ENCODE measurements at regions not wholly inside any gene's neighbourhood (a gene's known extent, or its start where the extent isn't known, plus 50 kb on each side); places are given as distances from the start of the nearest gene placed in this dataset.

DNA sequence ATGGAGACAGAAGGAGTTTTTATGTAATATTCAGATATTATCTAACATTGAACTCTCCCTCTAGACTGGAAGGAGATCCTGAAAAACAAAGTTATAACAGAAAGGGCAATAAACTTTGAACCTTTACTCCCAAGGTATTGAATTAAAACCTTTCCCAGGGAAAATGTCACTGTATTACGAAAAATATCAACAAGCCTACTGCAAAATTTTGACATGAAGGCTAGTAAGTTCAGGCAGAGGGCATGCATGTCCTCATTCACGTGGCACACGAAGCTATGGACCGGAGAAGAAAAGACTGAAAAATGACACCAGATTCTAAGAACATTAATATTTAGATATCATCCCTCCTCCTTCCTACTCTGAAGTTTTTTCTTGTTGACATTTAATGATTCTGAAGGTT lies 638.8 kb downstream of the LRRC70 start:
- TF ChIP-seq EP300 (IDR thresholded peaks at IDR 0.05; ENCODE audit: borderline replicate concordance) (no peak), RAD21 (IDR thresholded peaks at IDR 0.05; ENCODE audit: low read depth) (no peak), YY1 (IDR thresholded peaks at IDR 0.05; ENCODE audit: low read depth) (no peak), REST (IDR thresholded peaks at IDR 0.05; ENCODE audit: low read depth) (no peak), CEBPB (IDR thresholded peaks at IDR 0.05) (no peak), CREB1 (IDR thresholded peaks at IDR 0.05; ENCODE audit: low read depth) (no peak), TAF1 (IDR thresholded peaks at IDR 0.05; ENCODE audit: low read depth) (no peak), TCF12 (IDR thresholded peaks at IDR 0.05; ENCODE audit: low read depth) (no peak), EGR1 (IDR thresholded peaks at IDR 0.05) (no peak), NFIC (IDR thresholded peaks at IDR 0.05) (no peak), FOXM1 (IDR thresholded peaks at IDR 0.05; ENCODE audit: borderline replicate concordance, low read depth) (no peak)
- TF ChIP-seq, protein P1, sequence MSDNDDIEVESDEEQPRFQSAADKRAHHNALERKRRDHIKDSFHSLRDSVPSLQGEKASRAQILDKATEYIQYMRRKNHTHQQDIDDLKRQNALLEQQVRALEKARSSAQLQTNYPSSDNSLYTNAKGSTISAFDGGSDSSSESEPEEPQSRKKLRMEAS (IDR thresholded peaks at IDR 0.05): no peak
- TF ChIP-seq, protein P2, sequence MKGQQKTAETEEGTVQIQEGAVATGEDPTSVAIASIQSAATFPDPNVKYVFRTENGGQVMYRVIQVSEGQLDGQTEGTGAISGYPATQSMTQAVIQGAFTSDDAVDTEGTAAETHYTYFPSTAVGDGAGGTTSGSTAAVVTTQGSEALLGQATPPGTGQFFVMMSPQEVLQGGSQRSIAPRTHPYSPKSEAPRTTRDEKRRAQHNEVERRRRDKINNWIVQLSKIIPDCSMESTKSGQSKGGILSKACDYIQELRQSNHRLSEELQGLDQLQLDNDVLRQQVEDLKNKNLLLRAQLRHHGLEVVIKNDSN (IDR thresholded peaks at IDR 0.05): no peak
